ENCODE measurements at regions not wholly inside any gene's neighbourhood (a gene's known extent, or its start where the extent isn't known, plus 50 kb on each side); places are given as distances from the start of the nearest gene placed in this dataset.

GRCh38 chr1:47677241-47677940, 239.5 kb downstream of the FOXD2 start:
- H3K4me3 Mint-ChIP-seq = no peak overlapping the region
- Histone ChIP-seq H3K4me2 (replicated peaks; ENCODE audit: low read depth, low read length, poor library complexity, severe bottlenecking) (no peak overlapping the region), H3K36me3 (replicated peaks in 1 of 2; ENCODE audit: control extremely low read depth in 1 of 2, control insufficient read depth in 1 of 2, extremely low read depth in 1 of 2, insufficient read depth in 2 of 2, low read length in 1 of 2) (no peaks in the 10 kb centered on the region), H3K9me3 (ENCODE audit: control extremely low read depth in 1 of 3, control insufficient read depth in 2 of 3, insufficient read depth in 1 of 3, low read length in 2 of 3) (peaks cover 0 to 5% (median 4%) of the 10 kb centered on the region in 3 donors), H3K4me3 (ENCODE audit: control extremely low read depth in 1 of 5, extremely low read depth in 1 of 5, insufficient read depth in 1 of 5, low read depth in 2 of 5, low read length in 4 of 5) (no peak overlapping the region), H3K9ac (ENCODE audit: low read length) (no peak overlapping the region), H2AFZ (ENCODE audit: insufficient read depth, low read depth, low read length, poor library complexity, severe bottlenecking) (no peak overlapping the region), H3K79me2 (ENCODE audit: control insufficient read depth, insufficient read depth, low read length) (no peaks in the 10 kb centered on the region), H3K27ac (ENCODE audit: low read length in 2 of 2) (no peak overlapping the region), H4K20me1 (ENCODE audit: control insufficient read depth, insufficient read depth, low read length, poor library complexity, severe bottlenecking) (no peaks in the 10 kb centered on the region), H3K4me1 (ENCODE audit: control insufficient read depth in 2 of 2, insufficient read depth in 2 of 2, low read length in 2 of 2) (no peaks in the 10 kb centered on the region), H3K27me3 (replicated peaks in 1 of 4; ENCODE audit: control extremely low read depth in 1 of 4, control insufficient read depth in 3 of 4, insufficient read depth in 4 of 4, low read length in 3 of 4) (peaks cover 0 to 2% (median 0%) of the 10 kb centered on the region in 4 experiments)
- ChIA-PET CTCF (no interaction called here), POLR2A (no interaction called here)
- DNase-seq (no peak), ATAC-seq (ENCODE audit: low read depth) (no peak)
- H3K27ac Mint-ChIP-seq = no peak overlapping the region
- H3K9me3 Mint-ChIP-seq (ENCODE audit: insufficient read depth) = peaks cover 5% of the 10 kb centered on the region
- intact Hi-C loops (cut with micrococcal nuclease) = no loop called here
- 95% methylated on average over 20 of the region's 24 CpGs for WGBS (ENCODE audit: insufficient coverage)
- no peaks in the 10 kb centered on the region for H3K4me1 Mint-ChIP-seq
- H3K27me3 Mint-ChIP-seq = peaks cover 3% of the 10 kb centered on the region
- TF ChIP-seq EZH2 (IDR thresholded peaks at IDR 0.05; ENCODE audit: borderline replicate concordance, insufficient read depth, low read depth, low read length, poor library complexity, severe bottlenecking) (no peak), CTCF (IDR thresholded peaks at IDR 0.05) (no peak)

DNA sequence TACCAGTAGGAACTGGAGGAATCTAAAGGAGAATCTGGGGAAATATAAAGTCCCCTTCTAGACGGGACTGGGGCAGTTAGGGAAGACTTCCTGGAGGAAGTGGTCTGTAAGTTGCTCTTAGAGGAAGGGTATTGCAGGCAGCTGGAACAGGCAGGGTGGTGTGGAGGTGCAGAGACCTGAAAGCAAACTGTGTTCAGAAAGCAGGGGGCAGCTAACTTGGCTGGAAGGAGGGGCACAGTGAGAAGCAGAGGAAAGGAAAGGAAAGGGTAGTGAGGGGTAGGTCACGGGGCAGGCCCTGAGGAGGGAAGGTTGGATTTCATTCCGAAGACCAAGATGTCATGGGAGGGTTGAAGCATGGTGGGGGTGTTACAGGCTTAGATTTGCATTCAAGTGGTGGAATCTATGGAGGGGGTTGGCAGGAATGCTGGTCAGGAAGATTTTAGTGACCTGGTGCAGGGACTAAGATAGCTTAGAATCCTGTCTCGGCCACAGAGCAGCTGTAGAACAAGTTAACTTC, 240.7 kb downstream of the FOXD2 start:
- Mint-ChIP-seq H3K27ac (no peak overlapping the region), H3K4me1 (no peaks in the 10 kb centered on the region), H3K9me3 (ENCODE audit: insufficient read depth) (peaks cover 2% of the 10 kb centered on the region), H3K27me3 (peaks cover 3% of the 10 kb centered on the region), H3K4me3 (no peak overlapping the region)
- 77% methylated on average over 4 of the region's 4 CpGs for whole genome bisulfite sequencing (ENCODE audit: insufficient coverage)
- TF ChIP-seq EZH2 (IDR thresholded peaks at IDR 0.05; ENCODE audit: borderline replicate concordance, insufficient read depth, low read depth, low read length, poor library complexity, severe bottlenecking) = no peak
- no peak for TF ChIP-seq CTCF (IDR thresholded peaks at IDR 0.05)
- no peak overlapping the region for H3K9ac ChIP-seq (ENCODE audit: low read length)
- ATAC-seq (ENCODE audit: low read depth) (no peak), DNase-seq (no peak)
- no peaks in the 10 kb centered on the region for H3K79me2 ChIP-seq (ENCODE audit: control insufficient read depth, insufficient read depth, low read length)
- no peak overlapping the region for H3K4me2 ChIP-seq (replicated peaks; ENCODE audit: low read depth, low read length, poor library complexity, severe bottlenecking)
- H3K27me3 ChIP-seq (replicated peaks in 1 of 4; ENCODE audit: control extremely low read depth in 1 of 4, control insufficient read depth in 3 of 4, insufficient read depth in 4 of 4, low read length in 3 of 4) = peaks cover 0 to 2% (median 0%) of the 10 kb centered on the region in 4 experiments
- H3K9me3 ChIP-seq (ENCODE audit: control extremely low read depth in 1 of 3, control insufficient read depth in 2 of 3, insufficient read depth in 1 of 3, low read length in 2 of 3) = peaks cover 0 to 4% (median 1%) of the 10 kb centered on the region in 3 donors
- no peaks in the 10 kb centered on the region for H4K20me1 ChIP-seq (ENCODE audit: control insufficient read depth, insufficient read depth, low read length, poor library complexity, severe bottlenecking)
- ChIA-PET POLR2A (no interaction called here), CTCF (no interaction called here)
- H2AFZ ChIP-seq (ENCODE audit: insufficient read depth, low read depth, low read length, poor library complexity, severe bottlenecking) = no peak overlapping the region
- no peak overlapping the region for H3K4me3 ChIP-seq (ENCODE audit: control extremely low read depth in 1 of 5, extremely low read depth in 1 of 5, insufficient read depth in 1 of 5, low read depth in 2 of 5, low read length in 4 of 5)
- H3K4me1 ChIP-seq (ENCODE audit: control insufficient read depth in 2 of 2, insufficient read depth in 2 of 2, low read length in 2 of 2) = no peaks in the 10 kb centered on the region
- intact Hi-C loops (cut with micrococcal nuclease) = no loop called here
- no peak overlapping the region for H3K27ac ChIP-seq (ENCODE audit: low read length in 2 of 2)
- no peaks in the 10 kb centered on the region for H3K36me3 ChIP-seq (replicated peaks in 1 of 2; ENCODE audit: control extremely low read depth in 1 of 2, control insufficient read depth in 1 of 2, extremely low read depth in 1 of 2, insufficient read depth in 2 of 2, low read length in 1 of 2)

Data from B cell (primary cell).